ENCODE measurements at regions not wholly inside any gene's neighbourhood (a gene's known extent, or its start where the extent isn't known, plus 50 kb on each side); places are given as distances from the start of the nearest gene placed in this dataset.

- no peak for TF ChIP-seq CTCF (IDR thresholded peaks at IDR 0.05)
- TF ChIP-seq POLR2AphosphoS5 (IDR thresholded peaks at IDR 0.05; ENCODE audit: insufficient read depth in 1 of 2, low read depth in 1 of 2), result no peak
Measured at GRCh38 chr13:29976535-29976934, 126.1 kb upstream of the UBL3 start.
